PC-9 (cell line): ENCODE measurements at regions not wholly inside any gene's neighbourhood (a gene's known extent, or its start where the extent isn't known, plus 50 kb on each side); places are given as distances from the start of the nearest gene placed in this dataset.

Source experiments
- EZH2 ChIP-seq: fragments of 200-600 bp; sonication (generic); IDR thresholded peaks from 2 replicates; pipeline ENCODE4 v1.8.0; 2017; ENCODE audit warnings: antibody characterized with exemption, low read depth
- TF ChIP-seq, protein P1 (sequence below): fragments of 200-600 bp; sonication (generic); conservative IDR thresholded peaks from 2 replicates; pipeline ENCODE4 v1.6.1; 2017; ENCODE audit warnings: mixed run types, antibody characterized with exemption, mild to moderate bottlenecking, moderate library complexity

- TF ChIP-seq, protein P1, sequence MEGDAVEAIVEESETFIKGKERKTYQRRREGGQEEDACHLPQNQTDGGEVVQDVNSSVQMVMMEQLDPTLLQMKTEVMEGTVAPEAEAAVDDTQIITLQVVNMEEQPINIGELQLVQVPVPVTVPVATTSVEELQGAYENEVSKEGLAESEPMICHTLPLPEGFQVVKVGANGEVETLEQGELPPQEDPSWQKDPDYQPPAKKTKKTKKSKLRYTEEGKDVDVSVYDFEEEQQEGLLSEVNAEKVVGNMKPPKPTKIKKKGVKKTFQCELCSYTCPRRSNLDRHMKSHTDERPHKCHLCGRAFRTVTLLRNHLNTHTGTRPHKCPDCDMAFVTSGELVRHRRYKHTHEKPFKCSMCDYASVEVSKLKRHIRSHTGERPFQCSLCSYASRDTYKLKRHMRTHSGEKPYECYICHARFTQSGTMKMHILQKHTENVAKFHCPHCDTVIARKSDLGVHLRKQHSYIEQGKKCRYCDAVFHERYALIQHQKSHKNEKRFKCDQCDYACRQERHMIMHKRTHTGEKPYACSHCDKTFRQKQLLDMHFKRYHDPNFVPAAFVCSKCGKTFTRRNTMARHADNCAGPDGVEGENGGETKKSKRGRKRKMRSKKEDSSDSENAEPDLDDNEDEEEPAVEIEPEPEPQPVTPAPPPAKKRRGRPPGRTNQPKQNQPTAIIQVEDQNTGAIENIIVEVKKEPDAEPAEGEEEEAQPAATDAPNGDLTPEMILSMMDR: no peak
- no peak for TF ChIP-seq EZH2
These were observed 739.3 kb downstream of the ADGRL2 start for GRCh38 chr1:82540006-82540405.
